ENCODE measurements at regions not wholly inside any gene's neighbourhood (a gene's known extent, or its start where the extent isn't known, plus 50 kb on each side); places are given as distances from the start of the nearest gene placed in this dataset.

DNA sequence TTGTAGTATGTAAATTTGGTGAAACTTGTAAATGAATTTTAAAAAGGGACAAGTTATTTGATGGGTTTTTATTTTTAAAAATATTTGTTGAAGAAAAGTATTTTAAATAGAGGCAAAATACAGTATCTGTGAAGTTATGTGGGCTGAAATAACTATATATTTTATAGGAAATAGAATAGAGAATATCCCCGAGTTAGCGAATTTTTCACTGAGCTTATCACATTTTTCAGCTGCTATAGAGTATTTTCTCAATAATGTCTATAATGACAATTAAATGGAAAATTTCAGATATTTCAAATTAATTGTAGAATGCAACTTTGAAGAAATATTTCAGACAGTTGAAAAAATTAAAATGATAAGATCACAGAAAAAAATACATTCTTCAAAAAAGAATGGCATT is 166.4 kb upstream of the TP63 start:
- DNase-seq = no peak
- 91 to 95% methylated on average over 2 of the region's 2 CpGs for WGBS, 2 donors
- Histone ChIP-seq H3K4me1 (no peaks in the 10 kb centered on the region), H3K27me3 (no peaks in the 10 kb centered on the region), H3K27ac (no peak overlapping the region), H3K9me3 (no peaks in the 10 kb centered on the region), H3K36me3 (no peaks in the 10 kb centered on the region), H3K4me3 (no peak overlapping the region)
- no peak for ATAC-seq (ENCODE audit: low FRiP score in 2 of 2)
- no peak for TF ChIP-seq EP300 (IDR thresholded peaks at IDR 0.05)
- TF ChIP-seq POLR2A (IDR thresholded peaks at IDR 0.05) = no peak
- no peak for TF ChIP-seq POLR2AphosphoS5 (IDR thresholded peaks at IDR 0.05)
- TF ChIP-seq, protein P1, sequence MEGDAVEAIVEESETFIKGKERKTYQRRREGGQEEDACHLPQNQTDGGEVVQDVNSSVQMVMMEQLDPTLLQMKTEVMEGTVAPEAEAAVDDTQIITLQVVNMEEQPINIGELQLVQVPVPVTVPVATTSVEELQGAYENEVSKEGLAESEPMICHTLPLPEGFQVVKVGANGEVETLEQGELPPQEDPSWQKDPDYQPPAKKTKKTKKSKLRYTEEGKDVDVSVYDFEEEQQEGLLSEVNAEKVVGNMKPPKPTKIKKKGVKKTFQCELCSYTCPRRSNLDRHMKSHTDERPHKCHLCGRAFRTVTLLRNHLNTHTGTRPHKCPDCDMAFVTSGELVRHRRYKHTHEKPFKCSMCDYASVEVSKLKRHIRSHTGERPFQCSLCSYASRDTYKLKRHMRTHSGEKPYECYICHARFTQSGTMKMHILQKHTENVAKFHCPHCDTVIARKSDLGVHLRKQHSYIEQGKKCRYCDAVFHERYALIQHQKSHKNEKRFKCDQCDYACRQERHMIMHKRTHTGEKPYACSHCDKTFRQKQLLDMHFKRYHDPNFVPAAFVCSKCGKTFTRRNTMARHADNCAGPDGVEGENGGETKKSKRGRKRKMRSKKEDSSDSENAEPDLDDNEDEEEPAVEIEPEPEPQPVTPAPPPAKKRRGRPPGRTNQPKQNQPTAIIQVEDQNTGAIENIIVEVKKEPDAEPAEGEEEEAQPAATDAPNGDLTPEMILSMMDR (IDR thresholded peaks at IDR 0.05) = no peak

DNA sequence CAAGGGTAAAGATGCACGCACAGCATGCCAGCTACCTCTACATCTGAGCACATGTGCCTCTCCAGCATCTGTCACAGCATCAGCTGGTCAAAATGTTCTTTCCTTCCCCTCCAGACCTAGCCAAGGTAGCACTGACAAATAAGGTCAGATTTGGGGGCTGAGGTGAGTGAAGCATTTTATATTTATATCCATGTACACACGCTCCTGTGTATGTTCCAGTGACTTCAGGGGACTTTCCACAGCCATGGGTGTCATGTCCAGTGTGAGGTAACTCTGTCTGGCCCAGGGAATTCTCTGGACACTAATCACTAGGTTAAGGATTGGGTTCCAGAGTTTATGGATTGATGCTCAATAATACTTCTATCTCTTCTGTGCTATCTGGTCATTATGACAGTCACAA is 165.2 kb upstream of the TP63 start:
- 55 to 83% methylated on average over 2 of the region's 2 CpGs for WGBS, 2 donors
- Histone ChIP-seq H3K27ac (no peak overlapping the region), H3K9me3 (no peaks in the 10 kb centered on the region), H3K36me3 (no peaks in the 10 kb centered on the region), H3K27me3 (no peaks in the 10 kb centered on the region), H3K4me3 (no peak overlapping the region), H3K4me1 (no peaks in the 10 kb centered on the region)
- ATAC-seq (ENCODE audit: low FRiP score in 2 of 2) (no peak), DNase-seq (no peak)
- no peak for TF ChIP-seq EP300 (IDR thresholded peaks at IDR 0.05)
- TF ChIP-seq POLR2A (IDR thresholded peaks at IDR 0.05) = no peak
- TF ChIP-seq, protein P1 (IDR thresholded peaks at IDR 0.05) = no peak
- TF ChIP-seq POLR2AphosphoS5 (IDR thresholded peaks at IDR 0.05) = no peak

DNA sequence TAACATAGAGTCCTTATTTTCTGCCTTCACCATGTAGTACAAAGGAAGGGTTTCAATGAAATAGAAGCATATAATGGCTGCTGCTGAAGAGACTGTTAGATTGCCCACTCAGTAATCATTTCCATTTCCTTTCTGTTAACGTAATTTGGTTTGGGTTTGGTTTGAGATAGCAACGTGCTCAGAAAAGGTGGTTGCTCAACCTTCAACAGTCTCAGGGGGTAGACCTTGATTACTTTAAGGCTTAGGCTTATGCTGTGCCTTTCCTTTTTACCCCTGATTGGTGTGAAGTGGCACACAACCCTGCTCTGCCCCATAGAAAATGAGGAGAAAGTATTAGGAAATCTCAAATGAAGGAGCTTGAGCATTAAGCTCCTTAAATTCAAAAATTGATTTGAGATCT is 163.7 kb upstream of the TP63 start:
- Histone ChIP-seq H3K27me3 (no peaks in the 10 kb centered on the region), H3K36me3 (no peaks in the 10 kb centered on the region), H3K4me1 (no peaks in the 10 kb centered on the region), H3K27ac (no peak overlapping the region), H3K4me3 (no peak overlapping the region), H3K9me3 (no peaks in the 10 kb centered on the region)
- TF ChIP-seq, protein P1 (IDR thresholded peaks at IDR 0.05) = no peak
- TF ChIP-seq POLR2AphosphoS5 (IDR thresholded peaks at IDR 0.05) = no peak
- TF ChIP-seq EP300 (IDR thresholded peaks at IDR 0.05) = no peak
- TF ChIP-seq POLR2A (IDR thresholded peaks at IDR 0.05) = no peak
- DNase-seq (no peak), ATAC-seq (ENCODE audit: low FRiP score in 2 of 2) (no peak)
- 38 to 65% methylated on average over 2 of the region's 2 CpGs for WGBS, 2 donors

DNA sequence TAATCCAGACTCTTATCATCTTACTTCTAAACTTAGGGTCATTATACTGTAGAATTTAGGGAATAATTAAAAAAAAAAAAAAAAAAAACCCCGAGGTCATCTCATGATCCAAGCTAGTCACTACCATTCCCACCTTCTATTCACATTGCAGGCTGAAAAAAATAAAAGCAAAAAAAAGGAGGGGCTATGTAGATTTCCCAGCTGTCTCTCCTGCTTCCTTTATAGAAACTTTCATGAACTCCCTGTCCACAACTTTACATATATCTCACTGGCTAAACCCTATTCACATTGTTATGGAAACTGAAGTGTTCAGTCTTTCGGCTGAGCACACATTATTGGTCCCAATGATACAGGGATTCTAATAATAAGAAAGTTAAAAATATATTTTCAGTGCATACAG is 156.2 kb upstream of the TP63 start:
- Histone ChIP-seq H3K27me3 (no peaks in the 10 kb centered on the region), H3K27ac (no peak overlapping the region), H3K4me3 (no peak overlapping the region), H3K9me3 (no peaks in the 10 kb centered on the region), H3K36me3 (no peaks in the 10 kb centered on the region), H3K4me1 (no peaks in the 10 kb centered on the region)
- DNase-seq (no peak), ATAC-seq (ENCODE audit: low FRiP score in 2 of 2) (no peak)
- 79% methylated on average over 2 of the region's 2 CpGs for WGBS, 2 donors
- TF ChIP-seq POLR2AphosphoS5 (IDR thresholded peaks at IDR 0.05) = no peak
- TF ChIP-seq EP300 (IDR thresholded peaks at IDR 0.05) = no peak
- TF ChIP-seq POLR2A (IDR thresholded peaks at IDR 0.05) = no peak
- TF ChIP-seq, protein P1 (IDR thresholded peaks at IDR 0.05) = no peak

DNA sequence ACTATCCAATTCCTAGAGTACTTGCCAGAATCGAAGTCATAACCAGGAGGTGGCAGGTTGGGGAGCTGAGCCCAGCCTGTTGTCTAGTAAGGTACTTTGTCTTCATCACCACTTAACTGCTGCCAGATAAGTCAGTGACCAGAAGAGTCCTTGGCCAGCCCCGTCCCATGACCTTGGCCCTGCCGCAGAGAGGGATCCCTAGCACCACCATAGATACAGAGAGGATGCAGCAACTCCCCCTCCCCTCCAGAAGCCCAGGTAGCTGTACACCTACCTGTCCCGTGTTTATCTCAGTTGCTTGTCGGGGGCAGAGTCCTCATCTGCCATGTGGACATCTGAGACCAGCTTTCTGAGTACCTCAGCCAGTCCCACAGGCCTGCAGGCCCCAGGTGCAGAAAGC is 153.6 kb upstream of the TP63 start:
- Histone ChIP-seq H3K36me3 (no peaks in the 10 kb centered on the region), H3K9me3 (no peaks in the 10 kb centered on the region), H3K27me3 (no peaks in the 10 kb centered on the region), H3K4me1 (no peaks in the 10 kb centered on the region), H3K4me3 (no peak overlapping the region), H3K27ac (no peak overlapping the region)
- TF ChIP-seq EP300 (IDR thresholded peaks at IDR 0.05) (no peak), POLR2AphosphoS5 (IDR thresholded peaks at IDR 0.05) (no peak), POLR2A (IDR thresholded peaks at IDR 0.05) (no peak)
- TF ChIP-seq, protein P1 (IDR thresholded peaks at IDR 0.05) = no peak
- no peak for DNase-seq
- peak in 1 of 2 donors; percentile 66 for ATAC-seq (ENCODE audit: low FRiP score in 2 of 2)
- WGBS, 2 donors = 88 to 95% methylated on average over 5 of the region's 5 CpGs
